Testis (tissue), 2 donors: ENCODE measurements at regions not wholly inside any gene's neighbourhood (a gene's known extent, or its start where the extent isn't known, plus 50 kb on each side); places are given as distances from the start of the nearest gene placed in this dataset.

Experiments used
- DNase-seq: peaks from one replicate; pipeline ENCODE4 v3.0.0-alpha.2; 2019
- H3K27ac ChIP-seq, 2 donors: fragments of 200-600 bp; sonication (generic); one replicate each; pipeline ENCODE4 v1.5.1; 2019
- H3K27me3 ChIP-seq: fragments of 200-600 bp; sonication (generic); one replicate; pipeline ENCODE4 v1.5.1; 2019
- H3K36me3 ChIP-seq: fragments of 200-600 bp; sonication (generic); one replicate; pipeline ENCODE4 v1.5.1; 2017; ENCODE audit warnings: low read depth; ENCODE audit errors: missing control alignments
- H3K4me1 ChIP-seq: fragments of 200-600 bp; sonication (generic); one replicate; pipeline ENCODE4 v1.5.1; 2019
- H3K4me3 ChIP-seq, 2 donors: fragments of 200-600 bp; sonication (generic); one replicate each; pipeline ENCODE4 v1.5.1; 2017 to 2019
- H3K9me3 ChIP-seq: fragments of 200-600 bp; sonication (generic); one replicate; pipeline ENCODE4 v1.5.1; 2017
- POLR2A ChIP-seq: fragments of 450-650 bp; IDR thresholded peaks from one replicate; pipeline ENCODE4 v1.6.1; 2017; ENCODE audit warnings: antibody characterized with exemption, mild to moderate bottlenecking, moderate library complexity
- WGBS, 2 donors: methylation state at CpG; one replicate each; pipeline ENCODE4 v1.1.5; 2018; 5-methylcytosine and 5-hydroxymethylcytosine counted together
- intact Hi-C: fragments of 100-400 bp; cut with DNase I; formaldehyde crosslinking; loops from one replicate; pipeline ENCODE4 v1.15.1; 2023; ENCODE audit warnings: low total_unique reads
- TF ChIP-seq, protein P1 (sequence below), 3 experiments: fragments of 450-650 bp in 2 of 3; fragments of 200-600 bp in 1 of 3; sonication (generic) in 1 of 3; IDR thresholded peaks; one replicate each; pipeline ENCODE4 v1.5.1; 2016 to 2019; ENCODE audit warnings: antibody characterized with exemption in 3 of 3, mild to moderate bottlenecking in 2 of 3, moderate library complexity in 1 of 3

GRCh38 chr11:103773059-103773458, 263.4 kb upstream of the DDI1 start:
- H3K4me3 ChIP-seq = no peak overlapping the region
- H3K36me3 ChIP-seq = no peaks in the 10 kb centered on the region
- TF ChIP-seq, protein P1, sequence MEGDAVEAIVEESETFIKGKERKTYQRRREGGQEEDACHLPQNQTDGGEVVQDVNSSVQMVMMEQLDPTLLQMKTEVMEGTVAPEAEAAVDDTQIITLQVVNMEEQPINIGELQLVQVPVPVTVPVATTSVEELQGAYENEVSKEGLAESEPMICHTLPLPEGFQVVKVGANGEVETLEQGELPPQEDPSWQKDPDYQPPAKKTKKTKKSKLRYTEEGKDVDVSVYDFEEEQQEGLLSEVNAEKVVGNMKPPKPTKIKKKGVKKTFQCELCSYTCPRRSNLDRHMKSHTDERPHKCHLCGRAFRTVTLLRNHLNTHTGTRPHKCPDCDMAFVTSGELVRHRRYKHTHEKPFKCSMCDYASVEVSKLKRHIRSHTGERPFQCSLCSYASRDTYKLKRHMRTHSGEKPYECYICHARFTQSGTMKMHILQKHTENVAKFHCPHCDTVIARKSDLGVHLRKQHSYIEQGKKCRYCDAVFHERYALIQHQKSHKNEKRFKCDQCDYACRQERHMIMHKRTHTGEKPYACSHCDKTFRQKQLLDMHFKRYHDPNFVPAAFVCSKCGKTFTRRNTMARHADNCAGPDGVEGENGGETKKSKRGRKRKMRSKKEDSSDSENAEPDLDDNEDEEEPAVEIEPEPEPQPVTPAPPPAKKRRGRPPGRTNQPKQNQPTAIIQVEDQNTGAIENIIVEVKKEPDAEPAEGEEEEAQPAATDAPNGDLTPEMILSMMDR (IDR thresholded peaks at IDR 0.05) = no peak
- TF ChIP-seq POLR2A = no peak
- DNase-seq = peak; percentile 45
- no peaks in the 10 kb centered on the region for H3K27me3 ChIP-seq
- H3K4me1 ChIP-seq = peaks cover 14% of the 10 kb centered on the region
- intact Hi-C loops = no loop called here
- WGBS, 2 donors = 9 to 23% methylated on average over 2 of the region's 2 CpGs
- peak overlapping the region; percentile 57 to 83 for H3K27ac ChIP-seq
- H3K9me3 ChIP-seq = no peaks in the 10 kb centered on the region

- 47 to 60% methylated on average over 13 of the region's 13 CpGs for WGBS, 2 donors
- Histone ChIP-seq H3K27ac (peak overlapping the region; percentile 82 to 83), H3K9me3 (no peaks in the 10 kb centered on the region), H3K27me3 (no peaks in the 10 kb centered on the region), H3K36me3 (no peaks in the 10 kb centered on the region), H3K4me1 (peaks cover 14% of the 10 kb centered on the region), H3K4me3 (no peak overlapping the region)
- intact Hi-C loops = no loop called here
- DNase-seq = peak; percentile 48
- TF ChIP-seq, protein P1 (IDR thresholded peaks at IDR 0.05) = no peak
- TF ChIP-seq POLR2A = no peak
These were observed 262.9 kb upstream of the DDI1 start for GRCh38 chr11:103773537-103773936.

DNA sequence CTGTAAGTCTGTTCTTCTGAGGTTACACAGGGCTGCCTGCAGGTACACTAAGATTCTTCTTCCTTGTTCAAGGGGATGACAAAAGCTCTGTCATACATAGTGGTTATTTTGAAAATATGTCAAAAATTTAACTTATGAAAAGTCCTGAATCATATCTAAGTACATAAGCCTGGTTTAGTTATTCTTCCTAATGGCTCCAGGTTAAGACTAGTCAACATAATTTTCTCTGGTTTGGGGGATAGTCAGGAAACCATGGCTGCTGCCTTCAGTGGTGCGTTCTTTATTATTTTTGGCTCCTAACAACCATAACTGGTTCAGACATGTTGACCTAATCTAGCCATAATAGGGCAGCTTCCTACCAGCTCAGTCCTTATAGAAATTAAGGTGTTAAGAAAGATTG, 257.4 kb upstream of the DDI1 start:
- H3K36me3 ChIP-seq = no peaks in the 10 kb centered on the region
- H3K4me1 ChIP-seq = peaks cover 2% of the 10 kb centered on the region
- DNase-seq = no peak
- 72 to 83% methylated on average over 1 of the region's 1 CpG for WGBS, 2 donors
- H3K4me3 ChIP-seq = no peak overlapping the region
- TF ChIP-seq, protein P1 (IDR thresholded peaks at IDR 0.05) = no peak
- TF ChIP-seq POLR2A = no peak
- intact Hi-C loops = no loop called here
- H3K27ac ChIP-seq = no peak overlapping the region
- H3K27me3 ChIP-seq = no peaks in the 10 kb centered on the region
- no peaks in the 10 kb centered on the region for H3K9me3 ChIP-seq

GRCh38 chr11:103789952-103790351, 246.5 kb upstream of the DDI1 start:
- intact Hi-C loops = no loop called here
- DNase-seq = no peak
- H3K27ac ChIP-seq = no peak overlapping the region
- H3K36me3 ChIP-seq = no peaks in the 10 kb centered on the region
- no peaks in the 10 kb centered on the region for H3K27me3 ChIP-seq
- TF ChIP-seq POLR2A = no peak
- TF ChIP-seq, protein P1 (IDR thresholded peaks at IDR 0.05) = no peak
- no peaks in the 10 kb centered on the region for H3K9me3 ChIP-seq
- H3K4me1 ChIP-seq = no peaks in the 10 kb centered on the region
- H3K4me3 ChIP-seq = no peak overlapping the region

- H3K27me3 ChIP-seq = no peaks in the 10 kb centered on the region
- no peaks in the 10 kb centered on the region for H3K4me1 ChIP-seq
- no peak for TF ChIP-seq POLR2A
- TF ChIP-seq, protein P1 (IDR thresholded peaks at IDR 0.05) = no peak
- intact Hi-C loops = no loop called here
- DNase-seq = no peak
- no peak overlapping the region for H3K27ac ChIP-seq
- WGBS, 2 donors = 91 to 95% methylated on average over 1 of the region's 1 CpG
- no peak overlapping the region for H3K4me3 ChIP-seq
- H3K9me3 ChIP-seq = no peaks in the 10 kb centered on the region
- H3K36me3 ChIP-seq = no peaks in the 10 kb centered on the region
These were observed 243.4 kb upstream of the DDI1 start for GRCh38 chr11:103792981-103793468.
